Liver (tissue), 8 donors: ENCODE measurements at regions not wholly inside any gene's neighbourhood (a gene's known extent, or its start where the extent isn't known, plus 50 kb on each side); places are given as distances from the start of the nearest gene placed in this dataset.

Experiments
- DNase-seq: peaks from one replicate; pipeline ENCODE4 v3.0.0-alpha.2; 2017; ENCODE audit warnings: low spot score
- H3K27ac ChIP-seq, 2 donors: one replicate each; pipeline ENCODE4 v1.7.0; 2013; ENCODE audit warnings: inconsistent platforms in 2 of 2, low read length in 2 of 2, control low read depth in 1 of 2, low read depth in 1 of 2, mild to moderate bottlenecking in 1 of 2
- H3K27me3 ChIP-seq, 4 donors: one replicate each; pipeline versions ENCODE4 v1.6.1 to v1.7.0; 2013; ENCODE audit warnings: low read length in 3 of 4, inconsistent platforms in 1 of 4, mild to moderate bottlenecking in 1 of 4, moderate library complexity in 1 of 4; ENCODE audit not compliant: control insufficient read depth in 4 of 4, insufficient read depth in 4 of 4
- H3K36me3 ChIP-seq, 4 donors: one replicate each; pipeline versions ENCODE4 v1.6.1 to v1.7.0; 2013; ENCODE audit warnings: low read length in 3 of 4, mild to moderate bottlenecking in 3 of 4, low read depth in 1 of 4, moderate library complexity in 1 of 4; ENCODE audit not compliant: control insufficient read depth in 4 of 4, insufficient read depth in 3 of 4
- H3K4me1 ChIP-seq, 4 donors: one replicate each; pipeline versions ENCODE4 v1.6.1 to v1.7.0; 2013; ENCODE audit warnings: low read length in 3 of 4, mild to moderate bottlenecking in 3 of 4, moderate library complexity in 1 of 4; ENCODE audit not compliant: control insufficient read depth in 4 of 4, insufficient read depth in 4 of 4
- H3K4me3 ChIP-seq, 3 donors: one replicate each; pipeline versions ENCODE4 v1.6.1 to v1.7.0; 2013; ENCODE audit warnings: low read length in 3 of 3, control low read depth in 1 of 3, low read depth in 1 of 3, mild to moderate bottlenecking in 1 of 3
- H3K9ac ChIP-seq, 2 donors: one replicate each; pipeline ENCODE4 v1.7.0; 2013; ENCODE audit warnings: low read length in 2 of 2, mild to moderate bottlenecking in 2 of 2, moderate library complexity in 2 of 2, control low read depth in 1 of 2, low read depth in 1 of 2
- H3K9me3 ChIP-seq, 4 donors: one replicate each; pipeline versions ENCODE4 v1.6.1 to v1.7.0; 2013; ENCODE audit warnings: low read length in 3 of 4; ENCODE audit not compliant: control insufficient read depth in 4 of 4
- CTCF ChIP-seq: fragments of 150-350 bp; IDR thresholded peaks from 2 replicates; pipeline ENCODE4 v1.5.1; 2017; ENCODE audit warnings: improper control_type of control experiment, low read depth, low read length; ENCODE audit not compliant: missing input control
- EGR1 ChIP-seq, 2 donors: IDR thresholded peaks; 2 replicates each; pipeline ENCODE4 v1.6.1; 2016 to 2018; ENCODE audit warnings: antibody characterized with exemption in 2 of 2, low read depth in 2 of 2
- FOXA1 ChIP-seq: IDR thresholded peaks from 2 replicates; pipeline ENCODE4 v1.6.1; 2016; ENCODE audit warnings: antibody characterized with exemption
- FOXA2 ChIP-seq: IDR thresholded peaks from 2 replicates; pipeline ENCODE4 v1.6.1; 2016; ENCODE audit warnings: antibody characterized with exemption
- GABPA ChIP-seq, 2 donors: IDR thresholded peaks in 1 of 2; conservative IDR thresholded peaks in 1 of 2; 2 replicates each; pipeline ENCODE4 v1.6.1; 2016; ENCODE audit warnings: antibody characterized with exemption in 2 of 2, mild to moderate bottlenecking in 1 of 2, moderate library complexity in 1 of 2
- HNF4A ChIP-seq, 2 donors: conservative IDR thresholded peaks; 2 replicates each; pipeline ENCODE4 v1.6.1; 2016; ENCODE audit warnings: antibody characterized with exemption in 2 of 2, mild to moderate bottlenecking in 2 of 2
- HNF4G ChIP-seq: IDR thresholded peaks from 2 replicates; pipeline ENCODE4 v1.6.1; 2016; ENCODE audit warnings: antibody characterized with exemption
- JUND ChIP-seq, 2 donors: IDR thresholded peaks; 2 replicates each; pipeline ENCODE4 v1.6.1; 2016; ENCODE audit warnings: antibody characterized with exemption in 2 of 2
- MAX ChIP-seq: IDR thresholded peaks from 2 replicates; pipeline ENCODE4 v1.6.1; 2016; ENCODE audit warnings: antibody characterized with exemption
- NR2F2 ChIP-seq: IDR thresholded peaks from 2 replicates; pipeline ENCODE4 v1.6.1; 2016; ENCODE audit warnings: antibody characterized with exemption
- RAD21 ChIP-seq, 2 donors: IDR thresholded peaks; 2 replicates each; pipeline ENCODE4 v1.6.1; 2016; ENCODE audit warnings: antibody characterized with exemption in 2 of 2, mild to moderate bottlenecking in 2 of 2
- RXRA ChIP-seq, 2 donors: IDR thresholded peaks; 2 replicates each; pipeline ENCODE4 v1.6.1; 2017 to 2018; ENCODE audit warnings: antibody characterized with exemption in 2 of 2, mild to moderate bottlenecking in 1 of 2
- SP1 ChIP-seq: IDR thresholded peaks from 2 replicates; pipeline ENCODE4 v1.6.1; 2018; ENCODE audit warnings: antibody characterized with exemption, mild to moderate bottlenecking
- TAF1 ChIP-seq: conservative IDR thresholded peaks from 2 replicates; pipeline ENCODE4 v1.6.1; 2016; ENCODE audit warnings: antibody characterized with exemption, mild to moderate bottlenecking
- YY1 ChIP-seq: IDR thresholded peaks from 2 replicates; pipeline ENCODE4 v1.6.1; 2016; ENCODE audit warnings: antibody characterized with exemption, mild to moderate bottlenecking
- ZBTB33 ChIP-seq: IDR thresholded peaks from 2 replicates; pipeline ENCODE4 v1.6.1; 2016; ENCODE audit warnings: antibody characterized with exemption
- WGBS: extraction: QIAGEN DNeasy Blood & Tissue Kit; methylation state at CpG from one replicate; pipeline ENCODE4 v1.1.7; 2013; 5-methylcytosine and 5-hydroxymethylcytosine counted together
- TF ChIP-seq, protein P1 (sequence below): IDR thresholded peaks from 2 replicates; pipeline ENCODE4 v1.6.1; 2016; ENCODE audit warnings: antibody characterized with exemption, mild to moderate bottlenecking
- TF ChIP-seq, protein P2 (sequence below): IDR thresholded peaks from 2 replicates; pipeline ENCODE4 v1.6.1; 2016; ENCODE audit warnings: antibody characterized with exemption
- donor health status: healthy.
- donor health status: healthy.
- donor health status: healthy.
- donor health status: healthy.
- donor health status: healthy.

GRCh38 chr5:22910523-22910922 is 57.4 kb upstream of the CDH12 start:
- no peak for DNase-seq
- Histone ChIP-seq H3K9me3 (no peaks in the 10 kb centered on the region), H3K27me3 (peaks cover 0 to 4% (median 0%) of the 10 kb centered on the region in 4 donors), H3K9ac (no peak overlapping the region), H3K4me1 (no peaks in the 10 kb centered on the region), H3K4me3 (no peak overlapping the region), H3K36me3 (no peaks in the 10 kb centered on the region), H3K27ac (no peak overlapping the region)
- TF ChIP-seq, protein P1, sequence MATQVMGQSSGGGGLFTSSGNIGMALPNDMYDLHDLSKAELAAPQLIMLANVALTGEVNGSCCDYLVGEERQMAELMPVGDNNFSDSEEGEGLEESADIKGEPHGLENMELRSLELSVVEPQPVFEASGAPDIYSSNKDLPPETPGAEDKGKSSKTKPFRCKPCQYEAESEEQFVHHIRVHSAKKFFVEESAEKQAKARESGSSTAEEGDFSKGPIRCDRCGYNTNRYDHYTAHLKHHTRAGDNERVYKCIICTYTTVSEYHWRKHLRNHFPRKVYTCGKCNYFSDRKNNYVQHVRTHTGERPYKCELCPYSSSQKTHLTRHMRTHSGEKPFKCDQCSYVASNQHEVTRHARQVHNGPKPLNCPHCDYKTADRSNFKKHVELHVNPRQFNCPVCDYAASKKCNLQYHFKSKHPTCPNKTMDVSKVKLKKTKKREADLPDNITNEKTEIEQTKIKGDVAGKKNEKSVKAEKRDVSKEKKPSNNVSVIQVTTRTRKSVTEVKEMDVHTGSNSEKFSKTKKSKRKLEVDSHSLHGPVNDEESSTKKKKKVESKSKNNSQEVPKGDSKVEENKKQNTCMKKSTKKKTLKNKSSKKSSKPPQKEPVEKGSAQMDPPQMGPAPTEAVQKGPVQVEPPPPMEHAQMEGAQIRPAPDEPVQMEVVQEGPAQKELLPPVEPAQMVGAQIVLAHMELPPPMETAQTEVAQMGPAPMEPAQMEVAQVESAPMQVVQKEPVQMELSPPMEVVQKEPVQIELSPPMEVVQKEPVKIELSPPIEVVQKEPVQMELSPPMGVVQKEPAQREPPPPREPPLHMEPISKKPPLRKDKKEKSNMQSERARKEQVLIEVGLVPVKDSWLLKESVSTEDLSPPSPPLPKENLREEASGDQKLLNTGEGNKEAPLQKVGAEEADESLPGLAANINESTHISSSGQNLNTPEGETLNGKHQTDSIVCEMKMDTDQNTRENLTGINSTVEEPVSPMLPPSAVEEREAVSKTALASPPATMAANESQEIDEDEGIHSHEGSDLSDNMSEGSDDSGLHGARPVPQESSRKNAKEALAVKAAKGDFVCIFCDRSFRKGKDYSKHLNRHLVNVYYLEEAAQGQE = no peak
- TF ChIP-seq RAD21 (IDR thresholded peaks at IDR 0.05) (no peak), TAF1 (no peak), NR2F2 (no peak), EGR1 (IDR thresholded peaks at IDR 0.05; ENCODE audit: low read depth in 2 of 2) (no peak), CTCF (no peak), ZBTB33 (no peak), MAX (no peak), HNF4G (no peak), FOXA1 (no peak), JUND (IDR thresholded peaks at IDR 0.05) (no peak), YY1 (no peak), SP1 (no peak), HNF4A (conservative IDR thresholded peaks at IDR 0.05) (no peak), RXRA (IDR thresholded peaks at IDR 0.05) (no peak), FOXA2 (no peak), GABPA (IDR thresholded peaks at IDR 0.05 in 1 of 2, conservative IDR thresholded peaks at IDR 0.05 in 1 of 2) (no peak)
- TF ChIP-seq, protein P2, sequence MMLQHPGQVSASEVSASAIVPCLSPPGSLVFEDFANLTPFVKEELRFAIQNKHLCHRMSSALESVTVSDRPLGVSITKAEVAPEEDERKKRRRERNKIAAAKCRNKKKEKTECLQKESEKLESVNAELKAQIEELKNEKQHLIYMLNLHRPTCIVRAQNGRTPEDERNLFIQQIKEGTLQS = no peak
- 70% methylated on average over 1 of the region's 1 CpG for WGBS

DNA sequence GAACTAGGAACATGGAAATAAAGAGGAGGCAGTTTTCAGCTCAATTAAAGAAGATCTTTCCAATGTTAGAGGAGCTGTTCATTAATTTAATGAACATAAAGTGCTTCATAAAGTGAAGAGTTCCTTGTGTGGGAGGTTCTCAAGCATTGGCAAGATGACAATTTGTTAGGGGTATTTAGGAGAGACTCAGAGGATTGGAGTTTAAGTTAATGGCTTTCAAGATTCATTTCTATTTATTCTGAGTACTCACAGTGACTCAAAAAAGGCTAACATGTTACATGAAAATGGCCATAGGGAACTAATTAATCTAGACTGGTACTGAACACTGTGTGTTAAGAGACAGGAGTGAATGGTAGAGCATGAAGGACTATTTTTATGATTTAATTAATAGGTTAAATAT is 55.4 kb upstream of the CDH12 start:
- H3K9me3 ChIP-seq = no peaks in the 10 kb centered on the region
- H3K27me3 ChIP-seq = peaks cover 0 to 4% (median 0%) of the 10 kb centered on the region in 4 donors
- H3K4me3 ChIP-seq = no peak overlapping the region
- no peaks in the 10 kb centered on the region for H3K4me1 ChIP-seq
- H3K9ac ChIP-seq = no peak overlapping the region
- TF ChIP-seq JUND (IDR thresholded peaks at IDR 0.05) (no peak), FOXA1 (no peak), FOXA2 (no peak), RAD21 (IDR thresholded peaks at IDR 0.05) (no peak), HNF4G (no peak), RXRA (IDR thresholded peaks at IDR 0.05) (no peak), MAX (no peak), HNF4A (conservative IDR thresholded peaks at IDR 0.05) (no peak), GABPA (IDR thresholded peaks at IDR 0.05 in 1 of 2, conservative IDR thresholded peaks at IDR 0.05 in 1 of 2) (no peak), ZBTB33 (no peak), YY1 (no peak), CTCF (no peak)
- TF ChIP-seq, protein P2 = no peak
- H3K27ac ChIP-seq = no peak overlapping the region
- no peak for DNase-seq
- H3K36me3 ChIP-seq = no peaks in the 10 kb centered on the region
